ENCODE measurements at regions not wholly inside any gene's neighbourhood (a gene's known extent, or its start where the extent isn't known, plus 50 kb on each side); places are given as distances from the start of the nearest gene placed in this dataset.

DNA sequence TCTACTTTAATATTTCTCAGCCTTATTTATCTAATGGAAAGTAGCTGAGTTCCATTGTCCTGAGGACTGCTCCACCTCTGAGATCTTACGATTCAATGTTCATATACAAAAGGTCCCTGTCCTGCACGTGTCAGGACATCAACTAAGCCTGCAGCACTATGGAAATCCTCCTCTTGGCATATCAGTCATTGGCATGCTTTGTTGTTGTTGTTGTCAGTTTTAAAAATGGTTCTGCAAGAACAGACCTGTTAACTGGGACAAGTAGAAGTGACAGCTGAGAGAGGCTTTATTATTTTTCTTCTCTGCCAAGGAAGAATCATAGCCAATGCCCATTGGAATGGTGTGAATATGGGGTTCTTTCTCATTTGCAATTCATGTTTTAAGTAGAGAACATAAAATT, 450.1 kb upstream of the PKDCC start:
- no peak overlapping the region for H3K4me3 Mint-ChIP-seq
- no peak for DNase-seq
- H3K27ac Mint-ChIP-seq: no peak overlapping the region
- no peaks in the 10 kb centered on the region for H3K27me3 Mint-ChIP-seq (ENCODE audit: insufficient read depth)
- H3K9me3 Mint-ChIP-seq: peaks cover 26% of the 10 kb centered on the region
- TF ChIP-seq, protein P1, sequence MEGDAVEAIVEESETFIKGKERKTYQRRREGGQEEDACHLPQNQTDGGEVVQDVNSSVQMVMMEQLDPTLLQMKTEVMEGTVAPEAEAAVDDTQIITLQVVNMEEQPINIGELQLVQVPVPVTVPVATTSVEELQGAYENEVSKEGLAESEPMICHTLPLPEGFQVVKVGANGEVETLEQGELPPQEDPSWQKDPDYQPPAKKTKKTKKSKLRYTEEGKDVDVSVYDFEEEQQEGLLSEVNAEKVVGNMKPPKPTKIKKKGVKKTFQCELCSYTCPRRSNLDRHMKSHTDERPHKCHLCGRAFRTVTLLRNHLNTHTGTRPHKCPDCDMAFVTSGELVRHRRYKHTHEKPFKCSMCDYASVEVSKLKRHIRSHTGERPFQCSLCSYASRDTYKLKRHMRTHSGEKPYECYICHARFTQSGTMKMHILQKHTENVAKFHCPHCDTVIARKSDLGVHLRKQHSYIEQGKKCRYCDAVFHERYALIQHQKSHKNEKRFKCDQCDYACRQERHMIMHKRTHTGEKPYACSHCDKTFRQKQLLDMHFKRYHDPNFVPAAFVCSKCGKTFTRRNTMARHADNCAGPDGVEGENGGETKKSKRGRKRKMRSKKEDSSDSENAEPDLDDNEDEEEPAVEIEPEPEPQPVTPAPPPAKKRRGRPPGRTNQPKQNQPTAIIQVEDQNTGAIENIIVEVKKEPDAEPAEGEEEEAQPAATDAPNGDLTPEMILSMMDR (IDR thresholded peaks at IDR 0.05): no peak
- H3K4me1 Mint-ChIP-seq (ENCODE audit: low read depth): no peaks in the 10 kb centered on the region
- no peaks in the 10 kb centered on the region for H3K36me3 Mint-ChIP-seq (ENCODE audit: low read depth)

GRCh38 chr2:41598161-41598894, 449.5 kb upstream of the PKDCC start:
- no peak overlapping the region for H3K27ac Mint-ChIP-seq
- TF ChIP-seq, protein P1 (IDR thresholded peaks at IDR 0.05): no peak
- no peaks in the 10 kb centered on the region for H3K36me3 Mint-ChIP-seq (ENCODE audit: low read depth)
- H3K4me1 Mint-ChIP-seq (ENCODE audit: low read depth): no peaks in the 10 kb centered on the region
- H3K9me3 Mint-ChIP-seq: peaks cover 26% of the 10 kb centered on the region
- H3K27me3 Mint-ChIP-seq (ENCODE audit: insufficient read depth): no peaks in the 10 kb centered on the region
- no peak overlapping the region for H3K4me3 Mint-ChIP-seq
- DNase-seq: no peak

GRCh38 chr2:41600460-41600859, 447.4 kb upstream of the PKDCC start:
- peaks cover 21% of the 10 kb centered on the region for H3K9me3 Mint-ChIP-seq
- H3K4me3 Mint-ChIP-seq: no peak overlapping the region
- peaks cover 2% of the 10 kb centered on the region; the same call in 1 of the 2 replicates for H3K27me3 Mint-ChIP-seq (ENCODE audit: insufficient read depth)
- DNase-seq: no peak
- H3K36me3 Mint-ChIP-seq (ENCODE audit: low read depth): no peaks in the 10 kb centered on the region
- no peak overlapping the region for H3K27ac Mint-ChIP-seq
- TF ChIP-seq, protein P1 (IDR thresholded peaks at IDR 0.05): no peak
- no peaks in the 10 kb centered on the region for H3K4me1 Mint-ChIP-seq (ENCODE audit: low read depth)

GRCh38 chr2:41602341-41602740, 445.5 kb upstream of the PKDCC start:
- H3K4me3 Mint-ChIP-seq: no peak overlapping the region
- peaks cover 13% of the 10 kb centered on the region for H3K9me3 Mint-ChIP-seq
- H3K36me3 Mint-ChIP-seq (ENCODE audit: low read depth): no peaks in the 10 kb centered on the region
- H3K27me3 Mint-ChIP-seq (ENCODE audit: insufficient read depth): peaks cover 2% of the 10 kb centered on the region; the same call in 1 of the 2 replicates
- TF ChIP-seq, protein P1 (IDR thresholded peaks at IDR 0.05): no peak
- no peak overlapping the region for H3K27ac Mint-ChIP-seq
- no peaks in the 10 kb centered on the region for H3K4me1 Mint-ChIP-seq (ENCODE audit: low read depth)
- DNase-seq: no peak

DNA sequence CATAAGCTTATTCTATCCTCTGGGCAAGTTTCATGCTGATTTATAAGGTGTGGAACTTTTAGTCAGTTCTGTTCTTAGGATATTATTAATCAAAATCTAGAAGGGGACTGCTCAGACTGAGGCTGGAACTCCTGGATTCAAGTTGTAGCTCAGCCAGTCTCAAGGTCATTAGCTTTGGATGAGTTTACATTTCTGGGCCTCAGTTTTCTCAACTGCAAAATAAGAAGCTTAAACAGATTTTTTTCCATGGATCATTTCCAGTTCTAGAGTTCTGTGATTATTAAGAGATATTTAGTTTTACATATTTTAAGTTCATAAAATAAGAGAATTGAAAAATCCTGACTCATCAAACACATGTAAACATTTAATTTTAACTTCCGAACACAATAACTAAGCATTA, 442.5 kb upstream of the PKDCC start:
- Mint-ChIP-seq H3K27me3 (ENCODE audit: insufficient read depth) (peaks cover 2% of the 10 kb centered on the region; the same call in 1 of the 2 replicates), H3K4me3 (no peak overlapping the region), H3K27ac (no peak overlapping the region), H3K9me3 (peaks cover 1% of the 10 kb centered on the region), H3K4me1 (ENCODE audit: low read depth) (no peaks in the 10 kb centered on the region), H3K36me3 (ENCODE audit: low read depth) (no peaks in the 10 kb centered on the region)
- DNase-seq: no peak
- TF ChIP-seq, protein P1 (IDR thresholded peaks at IDR 0.05): no peak

All from HFFc6 (cell line).